Stimulated activated CD8-positive, alpha-beta memory T cell treated with anti-CD3 and anti-CD28 coated beads, Interleukin-7, amount 100 ng/mL, for 4 hours (primary cell): ENCODE measurements at regions not wholly inside any gene's neighbourhood (a gene's known extent, or its start where the extent isn't known, plus 50 kb on each side); places are given as distances from the start of the nearest gene placed in this dataset.
"Not testable (repeated sequence)": the region's sequence is repeated elsewhere in the genome, so short reads cannot be mapped to it uniquely, and the experiment has no call there.

Experiments
- DNase-seq, 2 donors: peaks; one replicate each; pipeline ENCODE4 v3.0.0-alpha.2; 2020; ENCODE audit warnings: low read depth in 2 of 2

- DNase-seq: not testable (repeated sequence)
These were observed 243.7 kb upstream of the FOXN3 start for GRCh38 chr14:89660625-89661233.

GRCh38 chr14:89660166-89660565 is 243.1 kb upstream of the FOXN3 start:
- no peak for DNase-seq

GRCh38 chr14:89658977-89659670 is 242.1 kb upstream of the FOXN3 start:
- DNase-seq: no peak

- no peak for DNase-seq
These were observed 240.0 kb upstream of the FOXN3 start for GRCh38 chr14:89657014-89657413.

- DNase-seq: no peak
These were observed 238.0 kb upstream of the FOXN3 start for GRCh38 chr14:89654998-89655397.

GRCh38 chr14:89652352-89652751 is 235.3 kb upstream of the FOXN3 start:
- no peak for DNase-seq

GRCh38 chr14:89651805-89652204 is 234.8 kb upstream of the FOXN3 start:
- DNase-seq: no peak

- no peak for DNase-seq
These were observed 233.3 kb upstream of the FOXN3 start for GRCh38 chr14:89650077-89650978.

- no peak for DNase-seq
These were observed 232.5 kb upstream of the FOXN3 start for GRCh38 chr14:89649451-89650075.

- DNase-seq: no peak
These were observed 231.9 kb upstream of the FOXN3 start for GRCh38 chr14:89648924-89649323.

GRCh38 chr14:89648510-89648909 is 231.5 kb upstream of the FOXN3 start:
- DNase-seq: no peak

- DNase-seq: no peak
These were observed 229.9 kb upstream of the FOXN3 start for GRCh38 chr14:89646971-89647370.

- no peak for DNase-seq
These were observed 227.6 kb upstream of the FOXN3 start for GRCh38 chr14:89644641-89645040.

- DNase-seq: no peak
These were observed 224.6 kb upstream of the FOXN3 start for GRCh38 chr14:89641495-89642175.

GRCh38 chr14:89640141-89640540 is 223.1 kb upstream of the FOXN3 start:
- no peak for DNase-seq

- no peak for DNase-seq
These were observed 222.7 kb upstream of the FOXN3 start for GRCh38 chr14:89639687-89640086.

- DNase-seq: no peak
These were observed 221.9 kb upstream of the FOXN3 start for GRCh38 chr14:89638891-89639290.

GRCh38 chr14:89637581-89637980 is 220.5 kb upstream of the FOXN3 start:
- no peak for DNase-seq

GRCh38 chr14:89635615-89636014 is 218.6 kb upstream of the FOXN3 start:
- no peak for DNase-seq

- DNase-seq: no peak
These were observed 217.0 kb upstream of the FOXN3 start for GRCh38 chr14:89634037-89634436.

GRCh38 chr14:89630101-89630829 is 213.2 kb upstream of the FOXN3 start:
- DNase-seq: no peak
